HG02938 (cell line): ENCODE measurements at regions not wholly inside any gene's neighbourhood (a gene's known extent, or its start where the extent isn't known, plus 50 kb on each side); places are given as distances from the start of the nearest gene placed in this dataset.
"Not testable (repeated sequence)": the region's sequence is repeated elsewhere in the genome, so short reads cannot be mapped to it uniquely, and the experiment has no call there.

ENCODE experiments used
- ATAC-seq: cut with Tn5 transposase; IDR thresholded peaks from one replicate; pipeline ENCODE4 v1.9.1; 2021; ENCODE audit warnings: mild to moderate bottlenecking, moderate library complexity; ENCODE audit not compliant: unreplicated experiment

DNA sequence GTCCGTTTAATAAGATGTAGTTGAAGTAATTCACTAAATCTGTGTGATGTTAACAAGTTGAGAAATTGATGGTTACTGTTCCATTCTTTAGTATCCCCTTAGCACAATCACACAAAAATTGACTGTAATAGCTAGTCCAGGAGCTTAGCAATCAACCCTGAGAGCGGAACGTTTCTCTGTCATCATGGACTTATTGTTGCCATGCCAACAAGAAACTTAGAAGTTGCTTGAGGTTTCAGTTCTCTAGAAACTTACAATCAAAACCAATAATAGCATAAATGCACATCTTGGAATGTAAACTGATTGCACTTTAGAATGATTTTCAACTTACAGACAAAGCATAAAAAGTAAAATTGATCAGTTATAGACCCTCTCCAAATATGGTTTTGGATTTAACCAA is 125.4 kb upstream of the ANKH start:
- peak; percentile 76 for ATAC-seq

DNA sequence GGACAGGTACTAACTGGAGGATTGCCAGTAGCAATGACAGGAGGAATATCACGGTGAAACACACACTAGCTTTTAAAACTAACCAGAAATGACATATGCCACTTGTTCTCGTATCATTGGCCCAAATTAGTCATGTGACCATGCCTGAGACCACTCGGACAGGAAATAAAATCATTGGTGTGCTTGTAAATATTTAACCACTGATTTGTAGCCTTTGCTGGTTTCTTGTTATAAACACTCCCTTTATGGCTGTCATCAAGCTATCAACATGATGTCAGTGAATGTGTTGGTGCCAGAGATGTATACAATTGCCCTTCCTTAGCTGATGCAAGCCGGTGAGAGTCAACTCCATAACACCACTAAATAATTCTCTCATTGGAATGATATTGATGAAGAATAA is 123.7 kb upstream of the ANKH start:
- no peak for ATAC-seq

DNA sequence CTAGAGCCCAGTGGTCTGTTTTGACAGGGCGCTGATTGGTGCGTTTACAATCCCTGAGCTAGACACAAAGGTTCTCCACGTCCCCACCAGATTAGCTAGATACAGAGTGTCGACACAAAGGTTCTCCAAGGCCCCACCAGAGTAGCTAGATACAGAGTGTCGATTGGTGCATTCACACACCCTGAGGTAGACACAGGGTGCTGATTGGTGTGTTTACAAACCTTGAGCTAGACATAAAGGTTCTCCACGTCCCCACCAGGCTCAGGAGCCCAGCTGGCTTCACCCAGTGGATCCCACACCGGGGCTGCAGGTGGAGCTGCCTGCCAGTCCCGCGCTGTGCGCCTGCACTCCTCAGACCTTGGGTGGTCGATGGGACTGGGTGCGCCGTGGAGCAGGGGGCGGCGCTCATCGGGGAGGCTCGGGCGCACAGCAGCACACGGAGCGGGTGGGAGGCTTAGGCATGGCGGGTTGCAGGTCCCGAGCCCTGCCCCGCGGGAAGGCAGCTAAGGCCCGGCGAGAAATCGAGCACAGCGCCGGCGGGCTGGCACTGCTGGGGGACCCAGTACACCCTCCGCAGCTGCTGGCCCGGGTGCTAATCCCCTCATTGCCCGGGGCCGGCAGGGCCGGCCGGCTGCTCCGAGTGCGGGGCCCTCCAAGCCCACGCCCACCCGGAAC is 122.0 kb upstream of the ANKH start:
- ATAC-seq = not testable (repeated sequence)

DNA sequence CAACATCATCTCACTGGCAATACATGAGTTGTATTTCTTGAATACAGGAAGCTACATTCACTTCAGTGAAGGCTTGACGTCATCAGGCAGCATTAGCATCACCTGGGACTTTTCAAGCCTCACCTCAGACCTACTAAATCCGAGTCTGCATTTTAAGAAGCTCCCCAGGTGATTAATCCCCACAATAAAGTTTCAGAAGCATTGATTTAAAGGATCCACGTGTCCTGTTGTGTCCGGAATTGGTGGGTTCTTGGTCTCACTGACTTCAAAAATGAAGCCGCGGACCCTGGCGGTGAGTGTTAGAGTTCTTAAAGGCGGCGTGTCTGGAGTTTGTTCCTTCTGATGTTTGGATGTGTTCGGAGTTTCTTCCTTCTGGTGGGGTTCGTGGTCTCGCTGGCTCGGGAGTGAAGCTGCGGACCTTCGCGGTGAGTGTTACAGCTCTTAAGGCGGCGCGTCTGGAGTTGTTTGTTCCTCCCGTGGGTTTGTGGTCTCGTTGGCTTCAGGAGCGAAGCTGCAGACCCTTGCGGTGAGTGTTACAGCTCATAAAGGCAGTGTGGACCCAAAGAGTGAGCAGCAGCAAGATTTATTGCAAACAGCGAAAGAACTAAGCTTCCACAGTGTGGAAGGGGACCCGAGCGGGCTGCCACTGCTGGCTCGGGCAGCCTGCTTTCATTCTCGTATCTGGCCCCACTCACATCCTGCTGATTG is 121.3 kb upstream of the ANKH start:
- peak; percentile 78 for ATAC-seq

DNA sequence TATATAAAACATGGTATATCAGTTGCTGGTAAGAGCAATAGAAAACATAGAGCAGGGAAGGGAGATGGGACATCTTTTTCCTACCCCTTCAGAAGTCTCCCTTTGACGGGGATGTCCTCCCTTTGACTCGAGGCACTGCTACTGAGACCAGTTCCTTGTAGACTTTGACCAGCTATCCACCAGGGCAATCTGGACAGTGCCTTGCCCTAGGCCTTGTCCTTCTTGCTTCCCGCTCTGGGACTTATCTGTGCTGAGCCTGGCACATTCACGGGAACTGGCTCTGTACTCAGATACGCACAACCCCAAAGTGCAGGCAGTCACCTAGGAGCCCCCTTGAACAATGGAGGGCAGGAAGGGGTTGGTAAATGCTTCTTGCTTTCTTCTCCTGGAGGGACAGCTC is 116.6 kb upstream of the ANKH start:
- no peak for ATAC-seq

DNA sequence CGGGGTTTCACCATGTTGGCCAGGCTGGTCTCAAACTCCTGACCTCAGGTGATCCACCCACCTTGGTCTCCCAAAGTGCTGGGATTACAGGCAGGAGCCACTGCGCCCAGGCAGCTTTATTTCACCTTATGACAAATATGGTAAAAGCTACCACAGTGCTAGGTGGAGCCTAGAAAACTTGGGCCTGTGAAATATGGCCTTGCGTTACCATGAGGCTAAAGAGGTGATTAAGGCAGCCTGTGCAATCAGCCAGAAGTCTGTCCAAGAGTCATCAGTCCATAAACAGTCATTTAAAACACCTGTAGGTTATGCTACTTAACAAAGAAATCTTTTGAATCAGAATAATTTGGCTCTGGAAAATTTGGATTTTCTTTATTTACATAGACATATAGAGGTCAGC is 114.8 kb upstream of the ANKH start:
- ATAC-seq = no peak

DNA sequence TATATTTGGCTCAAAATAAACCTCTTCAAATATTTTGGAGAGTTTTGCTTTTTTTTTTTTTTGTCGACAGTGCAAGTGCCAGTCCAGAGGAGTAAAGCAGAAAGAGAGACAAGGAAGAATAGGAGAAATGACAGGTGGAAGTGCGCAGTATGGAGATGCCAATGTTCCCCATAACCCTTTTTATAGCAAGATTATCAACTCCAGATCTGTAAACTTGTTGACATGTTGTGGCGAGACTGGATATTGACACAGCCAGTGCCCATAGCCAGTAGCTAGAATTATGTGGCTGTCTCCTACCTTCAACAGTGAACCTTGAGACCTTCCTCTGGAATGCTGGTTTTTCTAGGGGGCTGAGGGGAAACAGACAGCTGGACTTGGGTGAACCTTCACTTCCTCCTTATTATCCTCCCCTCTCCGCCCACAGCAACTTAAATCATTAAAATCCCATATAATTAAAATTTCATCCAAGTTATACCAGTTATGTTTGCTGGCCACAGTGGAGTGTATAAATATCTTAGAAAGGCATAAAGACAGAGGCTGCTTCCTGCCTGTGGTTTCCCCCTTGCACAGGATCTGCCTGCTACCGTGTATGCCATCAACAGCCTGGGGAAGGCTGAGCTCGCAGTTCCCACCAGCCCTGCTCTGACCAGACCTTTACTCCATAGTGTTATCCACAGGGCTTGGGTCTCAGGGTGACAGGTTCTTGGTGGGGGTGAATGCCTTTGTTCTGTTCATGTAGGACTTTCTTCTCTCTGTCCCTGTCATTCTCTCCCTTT is 112.3 kb upstream of the ANKH start:
- ATAC-seq = no peak

DNA sequence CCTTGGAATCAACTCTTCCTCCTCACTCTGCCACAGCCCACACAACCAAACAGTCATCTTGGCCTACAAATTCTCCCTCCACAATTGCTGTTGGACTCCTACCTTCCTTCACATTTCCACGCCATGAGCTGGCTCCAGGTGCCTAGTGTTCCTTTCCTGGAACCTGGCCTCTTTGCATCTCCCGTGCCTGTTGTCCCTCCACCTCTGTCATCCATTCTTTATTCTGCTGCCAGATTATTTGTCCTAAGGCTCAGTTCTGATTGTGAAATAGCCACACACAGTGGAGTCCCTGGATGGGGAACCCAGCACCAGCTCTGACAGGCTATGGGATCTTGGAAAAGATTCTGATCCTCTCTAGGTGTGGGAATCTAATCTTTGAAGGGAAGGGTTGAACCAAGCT is 109.1 kb upstream of the ANKH start:
- ATAC-seq = no peak

DNA sequence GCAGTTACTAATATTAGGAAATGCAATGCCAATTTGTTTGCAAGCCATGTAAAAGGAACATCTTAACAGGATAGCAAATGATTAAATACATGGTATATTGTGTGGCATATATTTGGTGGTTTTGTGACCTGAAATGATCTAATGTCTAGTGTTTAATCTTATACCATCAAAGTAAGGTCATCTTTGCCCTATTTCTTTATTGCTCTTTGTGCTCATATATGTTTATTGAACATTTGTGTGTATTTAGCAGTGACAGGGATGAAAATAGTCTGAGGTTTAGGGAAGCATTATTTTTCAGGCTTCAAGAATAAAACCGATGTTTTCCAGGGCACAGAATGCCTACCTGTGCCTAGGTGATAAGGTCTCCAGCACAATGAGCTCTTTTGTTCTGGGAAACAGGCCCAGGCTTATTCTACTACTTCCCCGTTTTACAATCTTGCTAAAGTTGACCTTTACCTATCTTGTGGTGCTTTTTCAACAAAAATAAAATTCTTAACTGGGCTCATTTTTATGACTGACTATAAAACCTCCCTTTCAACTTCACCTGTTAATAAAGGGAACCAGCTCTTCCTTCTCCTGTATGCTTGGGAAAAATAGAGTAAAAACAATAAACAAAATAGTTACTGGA is 105.6 kb upstream of the ANKH start:
- ATAC-seq = no peak

DNA sequence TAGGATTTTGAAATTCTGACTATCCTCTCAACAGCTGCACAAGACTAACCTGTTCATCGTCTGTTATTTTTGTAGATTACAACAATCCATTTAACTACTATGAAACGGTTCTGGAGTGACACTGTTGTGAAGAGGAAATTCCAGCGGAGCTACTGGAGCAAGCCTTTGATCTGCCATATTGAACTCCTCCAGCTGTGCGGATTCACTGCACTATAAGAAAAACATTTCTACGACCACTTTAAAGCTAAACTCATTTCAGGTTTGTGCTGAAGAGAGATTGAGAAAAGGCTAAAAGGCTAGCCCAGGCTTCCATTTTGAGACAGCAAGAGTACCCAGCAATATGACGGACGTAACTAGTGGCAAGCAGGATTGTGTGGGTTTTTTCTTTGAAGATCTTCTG is 104.9 kb upstream of the ANKH start:
- ATAC-seq = no peak

DNA sequence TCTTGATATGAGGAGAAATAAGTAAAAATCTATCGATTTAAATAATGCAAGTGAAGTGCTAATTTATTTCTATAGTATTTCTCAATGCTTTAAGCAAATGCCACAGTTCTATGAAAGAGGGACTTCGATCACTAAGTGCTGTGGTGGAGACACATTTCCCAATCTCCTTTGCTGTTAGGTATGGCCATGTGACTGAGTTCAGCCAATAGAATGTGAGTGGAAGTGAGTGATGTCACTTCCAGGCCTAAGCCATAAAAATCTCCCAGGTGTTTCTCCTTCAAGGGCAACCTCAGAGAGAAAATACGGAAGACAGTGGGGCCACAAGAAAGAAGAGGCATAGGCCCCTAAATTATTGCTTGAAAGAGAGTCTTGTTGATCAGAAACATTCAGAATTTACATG is 100.3 kb upstream of the ANKH start:
- ATAC-seq = no peak

DNA sequence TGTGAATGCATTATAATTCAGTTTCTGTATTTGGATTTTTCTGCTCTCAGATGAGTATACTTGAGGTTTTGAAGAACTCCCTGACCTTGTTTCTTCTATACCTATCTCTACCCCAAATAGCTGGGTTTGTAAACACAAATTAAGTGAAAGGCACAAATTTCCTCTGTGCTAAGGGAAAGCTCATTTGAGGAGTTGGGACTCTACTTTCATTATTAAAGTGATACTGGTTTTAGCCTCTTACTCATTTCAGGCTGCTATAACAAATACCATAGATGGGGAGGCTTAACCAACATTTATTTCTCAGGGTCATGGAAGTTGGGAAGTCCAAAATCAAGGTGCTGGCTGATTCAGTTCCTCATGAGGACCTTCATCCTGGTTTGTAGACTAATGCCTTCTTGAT is 97.2 kb upstream of the ANKH start:
- no peak for ATAC-seq

DNA sequence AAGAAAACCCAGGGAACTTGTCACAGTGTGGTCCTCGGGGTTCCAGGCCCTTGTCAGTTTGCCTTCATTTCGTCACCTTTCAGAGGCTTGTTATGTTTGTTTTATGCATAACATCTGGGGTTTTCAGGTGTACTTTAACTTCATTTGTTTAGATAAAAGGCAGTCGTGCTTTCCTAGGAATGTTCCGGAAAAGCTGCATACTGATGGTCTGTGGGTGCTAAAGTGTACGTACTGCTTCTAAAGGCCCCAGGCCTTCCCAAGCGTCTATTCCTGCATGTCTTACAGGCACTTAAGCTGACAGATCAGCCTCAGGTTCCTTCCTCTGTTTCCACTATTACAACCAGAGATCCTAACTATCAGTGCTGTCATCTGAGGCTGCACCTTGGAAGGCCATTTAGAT is 95.6 kb upstream of the ANKH start:
- no peak for ATAC-seq

DNA sequence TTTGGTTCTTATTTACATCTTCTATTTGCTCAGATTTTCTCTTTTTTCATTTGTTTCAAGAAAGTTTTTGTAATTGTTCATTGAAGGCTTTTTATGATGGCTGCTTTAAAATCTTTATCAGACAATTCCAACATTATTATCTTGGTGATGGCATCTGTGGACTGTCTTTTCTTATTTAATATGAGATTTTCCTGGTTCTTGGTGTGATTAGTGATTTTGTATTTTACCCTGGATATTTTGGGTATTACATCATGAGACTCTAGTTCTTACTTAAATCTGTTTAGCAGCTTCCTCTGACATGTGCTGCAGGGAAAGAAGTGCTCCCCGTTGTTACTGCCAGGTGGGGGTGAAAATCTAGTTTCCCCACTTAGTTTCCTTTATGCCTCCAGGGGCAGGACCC is 94.2 kb upstream of the ANKH start:
- no peak for ATAC-seq

DNA sequence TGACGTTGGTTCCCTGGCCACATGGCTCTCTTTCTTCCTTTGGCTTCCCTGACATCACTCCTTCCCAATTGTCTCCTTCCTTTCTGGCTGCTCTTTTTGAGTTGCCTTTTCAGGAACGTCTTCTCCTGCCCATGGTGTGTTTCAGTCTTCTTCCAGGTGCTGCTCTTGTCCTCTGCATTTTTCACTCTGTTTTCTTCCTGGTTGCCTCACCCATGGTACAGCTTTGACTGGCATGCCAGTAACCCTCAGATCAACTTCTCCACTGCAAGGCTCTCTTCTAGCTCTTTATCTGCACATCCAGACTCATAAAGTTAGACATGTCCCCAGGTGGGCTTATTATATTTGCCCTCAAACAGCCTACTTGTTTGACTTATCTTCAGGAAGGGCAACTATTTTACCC is 91.0 kb upstream of the ANKH start:
- ATAC-seq = no peak

DNA sequence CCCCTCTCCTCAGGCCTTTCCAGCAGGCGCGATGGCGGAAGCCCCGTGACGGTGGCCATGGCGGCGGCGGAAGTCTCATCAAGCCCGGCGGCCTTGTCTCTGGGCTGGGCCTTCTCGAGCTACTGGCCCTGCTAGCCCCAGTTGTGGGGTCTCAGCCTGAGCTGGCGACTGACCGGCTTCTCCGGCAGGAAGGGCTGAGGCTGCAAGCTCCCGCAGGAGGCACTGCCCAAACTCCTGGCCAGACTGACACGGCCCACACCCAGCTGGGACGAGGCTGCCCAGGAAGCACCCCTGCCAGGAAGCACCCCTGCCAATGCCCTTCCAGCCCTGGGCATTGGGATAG is 88.5 kb upstream of the ANKH start:
- ATAC-seq = no peak

DNA sequence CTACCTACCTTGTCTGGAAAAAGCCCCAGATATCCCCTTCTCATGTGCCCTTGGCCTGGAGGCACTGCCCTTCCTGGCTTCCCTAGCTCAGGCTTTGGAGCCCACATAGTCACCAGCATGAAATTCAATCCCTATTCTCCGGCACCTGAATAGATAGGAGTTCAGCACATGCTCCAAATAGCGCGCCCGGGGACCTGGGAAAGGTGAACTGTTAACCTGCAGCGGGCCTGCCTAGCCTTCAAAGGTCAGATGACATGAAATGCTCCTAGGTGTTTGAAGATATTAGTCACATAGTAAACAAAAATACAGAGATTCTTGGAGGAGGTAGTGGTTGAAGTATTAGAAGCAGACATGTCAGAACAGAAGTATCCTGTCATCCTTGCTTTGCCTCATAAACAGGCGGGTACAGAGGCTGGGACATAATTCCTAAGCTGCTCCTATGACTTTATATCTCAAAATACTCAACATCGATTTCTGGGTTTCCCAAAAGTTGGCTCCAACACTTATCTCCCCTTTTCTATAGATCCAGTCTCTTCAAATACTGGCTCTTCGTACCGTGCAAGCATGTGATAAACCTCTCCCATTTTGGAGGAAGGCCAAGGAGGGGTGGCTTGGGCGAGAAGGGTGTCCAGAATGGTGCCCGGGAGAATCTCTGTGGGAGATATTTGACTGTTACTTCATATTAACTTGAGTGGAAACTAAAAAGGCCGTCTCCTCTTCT is 88.0 kb upstream of the ANKH start:
- no peak for ATAC-seq

DNA sequence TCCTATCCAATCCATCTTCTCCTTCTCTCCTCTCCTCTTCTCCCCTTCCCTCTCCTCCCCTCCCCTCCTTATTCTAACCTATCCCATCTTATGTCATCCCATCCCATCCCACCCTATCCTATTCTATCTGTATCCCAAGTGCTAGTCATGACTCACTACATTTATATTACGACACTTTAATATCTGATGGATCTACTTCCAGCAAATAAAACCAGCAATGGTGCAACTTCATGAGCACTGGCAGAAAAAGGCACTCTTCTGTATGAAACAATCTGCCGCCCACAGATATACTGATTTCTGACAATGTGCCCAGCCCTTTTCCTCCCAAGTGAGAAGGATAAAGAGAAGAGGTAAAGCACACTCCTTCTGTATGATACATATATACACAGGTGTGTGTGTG is 86.6 kb upstream of the ANKH start:
- no peak for ATAC-seq

DNA sequence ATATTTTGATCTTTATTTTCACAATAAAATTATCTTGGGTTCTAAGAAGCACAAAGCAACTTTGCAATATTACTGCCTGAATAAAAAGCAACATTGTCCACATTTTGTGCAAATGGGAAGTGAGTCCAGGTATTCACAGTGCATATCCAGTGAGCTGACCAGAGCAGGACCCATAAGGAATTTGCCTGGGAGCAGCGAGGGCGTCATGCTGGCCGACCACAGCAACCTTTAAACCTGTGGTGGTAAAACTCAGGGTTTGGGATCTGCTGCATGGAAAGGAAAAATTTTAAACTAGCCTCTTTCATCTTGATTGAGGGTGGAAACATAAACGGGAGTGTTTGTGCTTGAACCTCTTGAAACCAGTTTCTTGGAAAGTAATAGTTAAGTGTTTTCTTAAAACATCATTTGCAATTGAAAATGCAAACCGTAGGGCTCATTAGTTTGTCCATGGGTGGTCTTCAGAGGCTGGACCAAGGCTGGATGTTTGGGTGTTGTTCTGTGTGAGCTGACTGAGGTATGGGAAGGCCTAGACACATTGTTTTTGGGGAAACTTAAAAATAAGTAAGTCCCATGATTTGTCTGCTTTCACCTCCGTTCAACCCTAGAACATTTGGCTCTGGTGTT is 85.0 kb upstream of the ANKH start:
- no peak for ATAC-seq

DNA sequence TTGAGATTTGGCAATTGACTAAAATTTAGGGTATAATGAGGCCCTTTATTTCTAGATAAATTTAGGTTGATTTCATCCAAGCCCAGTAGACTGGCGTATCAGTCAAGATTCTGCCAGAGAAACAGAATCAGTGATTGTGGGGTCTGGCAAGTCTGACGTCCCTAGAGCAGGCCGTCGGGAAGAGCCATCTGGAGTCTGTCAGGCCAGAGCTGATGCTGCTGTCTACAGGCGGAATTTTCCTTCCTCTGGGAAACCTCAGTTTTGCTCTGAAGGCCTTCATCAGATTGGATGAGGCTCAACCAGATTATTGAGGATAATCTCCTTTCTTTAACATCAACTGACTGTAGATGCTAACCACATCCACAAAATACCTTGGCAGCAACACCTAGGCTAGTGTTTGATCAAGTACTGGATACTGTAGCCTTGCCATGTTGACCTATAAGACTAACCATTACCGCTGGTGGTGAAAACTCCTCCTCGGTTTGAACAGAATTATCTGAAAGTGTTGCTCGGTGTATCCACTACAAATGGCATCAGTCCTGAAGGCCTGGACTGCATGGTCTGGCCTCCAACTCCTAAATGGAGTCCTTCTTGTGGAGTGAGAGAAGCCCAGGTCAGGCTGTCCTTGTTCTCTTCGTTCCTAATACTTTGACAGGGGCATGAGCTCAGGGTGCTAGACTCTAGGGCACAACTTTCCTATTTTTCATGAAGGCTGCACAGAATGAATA is 83.2 kb upstream of the ANKH start:
- no peak for ATAC-seq
